NB4 (cell line): ENCODE measurements at regions not wholly inside any gene's neighbourhood (a gene's known extent, or its start where the extent isn't known, plus 50 kb on each side); places are given as distances from the start of the nearest gene placed in this dataset.

Experiments
- DNase-seq: peaks from one replicate; pipeline ENCODE4 v3.0.0; 2010; ENCODE audit warnings: low read depth
- H3K4me3 ChIP-seq: one replicate; pipeline ENCODE4 v1.5.1; 2011; ENCODE audit warnings: mild to moderate bottlenecking, low read depth, low read length, moderate library complexity
- MYC ChIP-seq: IDR thresholded peaks from 2 replicates; pipeline ENCODE4 v1.6.1; 2011; ENCODE audit warnings: low read depth, low read length
- POLR2A ChIP-seq: IDR thresholded peaks from 2 replicates; pipeline ENCODE4 v1.6.1; 2011; ENCODE audit warnings: mild to moderate bottlenecking; ENCODE audit not compliant: insufficient read length; ENCODE audit errors: extremely low read depth
- TF ChIP-seq, protein P1 (sequence below): IDR thresholded peaks from one replicate; pipeline ENCODE4 v1.5.1; 2012; ENCODE audit warnings: low read depth, low read length
- TF ChIP-seq, protein P2 (sequence below): IDR thresholded peaks from 2 replicates; pipeline ENCODE4 v1.6.1; 2011; ENCODE audit warnings: low read depth, low read length

DNA sequence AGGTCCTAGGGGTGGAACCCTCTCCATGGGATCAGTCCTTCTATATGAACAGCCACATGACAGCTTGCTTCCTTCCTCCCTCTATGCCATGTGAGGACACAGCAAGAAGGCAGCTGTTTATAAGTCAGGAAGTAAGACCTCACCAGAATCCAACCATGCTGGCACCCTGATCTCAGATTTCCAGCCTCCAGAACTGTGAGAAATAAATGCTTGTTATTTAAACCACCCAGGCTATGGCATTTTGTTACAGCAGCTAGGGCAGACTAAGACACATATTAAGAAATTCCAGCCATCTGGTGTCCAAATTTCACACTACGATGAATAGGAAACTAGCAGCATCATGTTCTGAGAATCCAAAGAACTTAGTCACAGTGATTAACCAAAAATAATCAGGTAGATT lies 140.1 kb downstream of the ZFAND4 start:
- no peak overlapping the region for H3K4me3 ChIP-seq
- TF ChIP-seq, protein P1, sequence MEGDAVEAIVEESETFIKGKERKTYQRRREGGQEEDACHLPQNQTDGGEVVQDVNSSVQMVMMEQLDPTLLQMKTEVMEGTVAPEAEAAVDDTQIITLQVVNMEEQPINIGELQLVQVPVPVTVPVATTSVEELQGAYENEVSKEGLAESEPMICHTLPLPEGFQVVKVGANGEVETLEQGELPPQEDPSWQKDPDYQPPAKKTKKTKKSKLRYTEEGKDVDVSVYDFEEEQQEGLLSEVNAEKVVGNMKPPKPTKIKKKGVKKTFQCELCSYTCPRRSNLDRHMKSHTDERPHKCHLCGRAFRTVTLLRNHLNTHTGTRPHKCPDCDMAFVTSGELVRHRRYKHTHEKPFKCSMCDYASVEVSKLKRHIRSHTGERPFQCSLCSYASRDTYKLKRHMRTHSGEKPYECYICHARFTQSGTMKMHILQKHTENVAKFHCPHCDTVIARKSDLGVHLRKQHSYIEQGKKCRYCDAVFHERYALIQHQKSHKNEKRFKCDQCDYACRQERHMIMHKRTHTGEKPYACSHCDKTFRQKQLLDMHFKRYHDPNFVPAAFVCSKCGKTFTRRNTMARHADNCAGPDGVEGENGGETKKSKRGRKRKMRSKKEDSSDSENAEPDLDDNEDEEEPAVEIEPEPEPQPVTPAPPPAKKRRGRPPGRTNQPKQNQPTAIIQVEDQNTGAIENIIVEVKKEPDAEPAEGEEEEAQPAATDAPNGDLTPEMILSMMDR = no peak
- TF ChIP-seq MYC (no peak), POLR2A (no peak)
- TF ChIP-seq, protein P2, sequence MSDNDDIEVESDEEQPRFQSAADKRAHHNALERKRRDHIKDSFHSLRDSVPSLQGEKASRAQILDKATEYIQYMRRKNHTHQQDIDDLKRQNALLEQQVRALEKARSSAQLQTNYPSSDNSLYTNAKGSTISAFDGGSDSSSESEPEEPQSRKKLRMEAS = no peak
- DNase-seq = no peak

DNA sequence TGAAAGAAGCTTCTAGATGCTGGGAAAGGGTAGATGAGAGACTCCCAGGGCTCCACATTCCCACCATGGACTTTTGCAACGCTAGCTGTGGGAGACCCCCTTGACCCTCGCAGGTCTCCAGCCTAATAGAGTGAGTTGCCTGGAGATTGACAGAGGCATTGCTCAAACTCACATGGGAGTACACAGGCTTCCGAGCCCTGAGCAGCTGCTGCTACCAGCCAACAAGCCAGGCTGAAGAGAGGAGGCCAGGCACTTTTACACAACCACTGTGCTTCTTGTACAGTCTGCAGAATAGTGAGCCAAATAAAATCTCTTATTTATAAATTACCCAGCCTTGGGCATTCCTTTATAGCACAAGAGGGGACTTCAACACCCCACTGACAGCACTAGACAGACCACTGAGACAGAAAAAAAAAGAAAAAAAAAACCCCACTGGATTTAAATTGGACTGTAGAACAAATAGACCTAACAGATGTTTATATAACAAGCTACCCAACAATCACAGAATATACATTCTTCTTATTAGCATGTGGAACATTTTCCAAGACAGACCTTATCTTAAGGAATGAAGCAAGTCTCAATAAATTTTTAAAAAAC lies 146.2 kb downstream of the ZFAND4 start:
- no peak overlapping the region for H3K4me3 ChIP-seq
- TF ChIP-seq, protein P1 = no peak
- TF ChIP-seq POLR2A (no peak), MYC (no peak)
- TF ChIP-seq, protein P2 = no peak
- DNase-seq = no peak

DNA sequence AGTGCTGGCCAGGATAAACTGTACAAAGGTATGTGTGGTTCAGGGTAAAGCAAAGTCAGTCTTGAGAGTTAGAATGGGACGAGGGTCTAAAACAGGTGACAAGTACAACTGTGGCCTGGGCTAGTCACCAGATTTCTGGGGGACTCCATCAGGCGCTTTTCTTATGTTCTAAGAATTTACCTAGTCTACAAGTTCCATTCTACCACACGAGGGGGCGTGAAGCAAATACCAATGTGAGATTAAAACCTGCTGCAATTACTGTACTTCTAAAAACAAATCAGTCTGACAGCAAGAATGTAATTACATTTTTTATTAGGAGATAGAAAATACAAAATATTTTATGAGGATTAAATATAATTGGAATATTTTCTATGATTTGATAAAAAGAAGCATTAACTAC lies 146.5 kb downstream of the ALOX5 start:
- DNase-seq = no peak
- TF ChIP-seq MYC = no peak
- TF ChIP-seq, protein P2 = no peak
- TF ChIP-seq, protein P1 = no peak
- TF ChIP-seq POLR2A = no peak
- no peak overlapping the region for H3K4me3 ChIP-seq

DNA sequence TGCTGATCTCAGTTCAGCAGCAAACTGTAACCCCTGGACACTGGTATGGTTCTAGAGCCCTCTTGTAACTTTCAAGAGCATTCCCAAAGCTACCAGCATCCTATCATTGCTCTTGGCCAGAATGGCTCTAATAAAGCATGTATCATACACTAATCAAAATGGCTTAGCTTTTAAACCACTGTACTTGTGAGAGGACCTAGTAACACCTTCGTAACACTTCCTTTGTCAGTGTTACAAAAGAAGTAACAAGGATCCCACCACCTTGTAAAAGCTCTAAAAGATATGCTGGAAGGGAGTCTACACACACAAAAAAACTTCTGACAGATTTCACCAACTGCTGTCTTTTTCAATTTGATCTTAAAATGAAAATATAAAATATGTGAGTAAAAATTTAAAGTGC lies 144.7 kb downstream of the ALOX5 start:
- no peak for DNase-seq
- TF ChIP-seq POLR2A = no peak
- TF ChIP-seq, protein P1 = no peak
- TF ChIP-seq MYC = no peak
- TF ChIP-seq, protein P2 = no peak
- no peak overlapping the region for H3K4me3 ChIP-seq

DNA sequence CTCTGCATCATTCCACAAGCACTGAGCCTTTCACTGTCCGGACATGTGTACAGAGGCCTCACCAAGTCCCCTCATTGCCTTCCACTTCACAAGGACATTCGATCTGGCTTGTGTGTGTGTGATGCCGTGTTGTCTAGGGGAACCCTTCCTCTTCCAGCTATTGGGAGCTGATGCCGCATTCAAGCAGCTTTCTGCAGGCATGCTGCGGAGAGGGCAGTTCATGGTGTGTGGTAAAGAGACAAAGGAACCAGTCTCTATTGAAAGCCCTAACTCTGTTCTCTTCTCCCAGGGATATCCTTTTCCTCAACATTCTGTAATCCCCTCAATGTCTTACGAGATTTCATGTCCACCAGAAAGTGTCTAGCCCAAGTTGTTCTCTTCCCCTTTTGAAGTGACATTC lies 141.6 kb downstream of the ALOX5 start:
- H3K4me3 ChIP-seq = no peak overlapping the region
- no peak for DNase-seq
- TF ChIP-seq POLR2A (no peak), MYC (no peak)
- TF ChIP-seq, protein P2 = no peak
- TF ChIP-seq, protein P1 = no peak
